Nephron progenitor cell (in vitro differentiated cells): ENCODE measurements at regions not wholly inside any gene's neighbourhood (a gene's known extent, or its start where the extent isn't known, plus 50 kb on each side); places are given as distances from the start of the nearest gene placed in this dataset.

Source experiments
- DNase-seq: peaks from one replicate; pipeline ENCODE4 v3.0.0; 2021
- H3K27ac Mint-ChIP-seq: 2 replicates; pipeline ENCODE4 v1.8.0; 2021; ENCODE audit warnings: mild to moderate bottlenecking, moderate library complexity, mixed read lengths
- H3K27me3 Mint-ChIP-seq: 2 replicates; pipeline ENCODE4 v1.8.0; 2021; ENCODE audit warnings: mild to moderate bottlenecking, low read depth, mixed read lengths; ENCODE audit not compliant: poor library complexity
- H3K36me3 Mint-ChIP-seq: 2 replicates; pipeline ENCODE4 v1.8.0; 2021; ENCODE audit warnings: low read depth, mixed read lengths
- H3K4me1 Mint-ChIP-seq: 2 replicates; pipeline ENCODE4 v1.8.0; 2021; ENCODE audit warnings: mixed read lengths
- H3K4me3 Mint-ChIP-seq: 2 replicates; pipeline ENCODE4 v1.8.0; 2021; ENCODE audit warnings: mild to moderate bottlenecking, moderate library complexity, mixed read lengths
- H3K9me3 Mint-ChIP-seq: 2 replicates; pipeline ENCODE4 v1.8.0; 2021; ENCODE audit warnings: mild to moderate bottlenecking, moderate library complexity, mixed read lengths
- CTCF ChIP-seq: fragments of 200-600 bp; sonication (generic); IDR thresholded peaks from 2 replicates; pipeline ENCODE4 v1.5.0; 2021; ENCODE audit warnings: antibody characterized with exemption

- Mint-ChIP-seq H3K27ac (no peak overlapping the region), H3K27me3 (peaks cover 5% of the 10 kb centered on the region), H3K36me3 (no peaks in the 10 kb centered on the region), H3K9me3 (no peaks in the 10 kb centered on the region), H3K4me3 (no peak overlapping the region), H3K4me1 (peaks cover 24% of the 10 kb centered on the region)
- TF ChIP-seq CTCF, result no peak
- no peak for DNase-seq
Measured at GRCh38 chr3:170730071-170730812, 139.8 kb downstream of the RPL22L1 start.

GRCh38 chr3:170728181-170728580 is 141.8 kb downstream of the RPL22L1 start:
- peaks cover 5% of the 10 kb centered on the region for H3K27me3 Mint-ChIP-seq
- TF ChIP-seq CTCF, result no peak
- no peak for DNase-seq
- H3K36me3 Mint-ChIP-seq, result no peaks in the 10 kb centered on the region
- no peak overlapping the region for H3K4me3 Mint-ChIP-seq
- H3K9me3 Mint-ChIP-seq, result no peaks in the 10 kb centered on the region
- H3K27ac Mint-ChIP-seq, result no peak overlapping the region
- H3K4me1 Mint-ChIP-seq, result peaks cover 26% of the 10 kb centered on the region

- DNase-seq, result no peak
- Mint-ChIP-seq H3K9me3 (no peaks in the 10 kb centered on the region), H3K27ac (no peak overlapping the region), H3K4me1 (peaks cover 29% of the 10 kb centered on the region), H3K4me3 (no peak overlapping the region), H3K36me3 (no peaks in the 10 kb centered on the region), H3K27me3 (peaks cover 5% of the 10 kb centered on the region)
- TF ChIP-seq CTCF, result no peak
Measured at GRCh38 chr3:170727754-170728153, 141.9 kb upstream of the SLC7A14 start.

GRCh38 chr3:170726976-170727661 is 141.2 kb upstream of the SLC7A14 start:
- peaks cover 29% of the 10 kb centered on the region for H3K4me1 Mint-ChIP-seq
- no peak for TF ChIP-seq CTCF
- no peak overlapping the region for H3K4me3 Mint-ChIP-seq
- no peaks in the 10 kb centered on the region for H3K9me3 Mint-ChIP-seq
- H3K27ac Mint-ChIP-seq, result no peak overlapping the region
- no peak for DNase-seq
- H3K27me3 Mint-ChIP-seq, result peaks cover 5% of the 10 kb centered on the region
- H3K36me3 Mint-ChIP-seq, result no peaks in the 10 kb centered on the region

- H3K27me3 Mint-ChIP-seq, result peaks cover 4% of the 10 kb centered on the region
- no peak for TF ChIP-seq CTCF
- H3K27ac Mint-ChIP-seq, result no peak overlapping the region
- H3K4me3 Mint-ChIP-seq, result no peak overlapping the region
- H3K9me3 Mint-ChIP-seq, result no peaks in the 10 kb centered on the region
- DNase-seq, result no peak
- no peaks in the 10 kb centered on the region for H3K36me3 Mint-ChIP-seq
- H3K4me1 Mint-ChIP-seq, result peaks cover 22% of the 10 kb centered on the region
Measured at GRCh38 chr3:170725285-170725731, 139.4 kb upstream of the SLC7A14 start.
